GM23338 (cell line): ENCODE measurements at regions not wholly inside any gene's neighbourhood (a gene's known extent, or its start where the extent isn't known, plus 50 kb on each side); places are given as distances from the start of the nearest gene placed in this dataset.

ENCODE experiments used
- ATAC-seq: fragments of 200-7000 bp; cut with Tn5 transposase; 3 replicates; pipeline ENCODE4 v1.9.1; 2020
- DNase-seq: peaks from one replicate; pipeline ENCODE4 v3.0.0-alpha.2; 2015; ENCODE audit warnings: low spot score
- H2AFZ ChIP-seq: fragments of 200-600 bp; sonication (generic); 2 replicates; pipeline ENCODE4 v1.8.0; 2016; ENCODE audit warnings: antibody characterized with exemption, mild to moderate bottlenecking, moderate library complexity
- H3F3A ChIP-seq: fragments of 200-600 bp; sonication (generic); replicated peaks from 2 replicates; pipeline ENCODE4 v1.8.0; 2017; ENCODE audit warnings: antibody characterized with exemption, mixed run types, low read depth
- H3K27ac ChIP-seq: fragments of 200-600 bp; sonication (generic); 2 replicates; pipeline ENCODE4 v1.6.1; 2016; ENCODE audit warnings: low read depth
- H3K27me3 ChIP-seq: fragments of 200-600 bp; sonication (generic); 2 replicates; pipeline ENCODE4 v1.8.0; 2016; ENCODE audit warnings: mild to moderate bottlenecking, mixed run types, moderate library complexity; ENCODE audit not compliant: insufficient read depth
- H3K36me3 ChIP-seq: fragments of 200-600 bp; sonication (generic); 2 replicates; pipeline ENCODE4 v1.8.0; 2016; ENCODE audit warnings: mild to moderate bottlenecking; ENCODE audit not compliant: insufficient read depth
- H3K4me1 ChIP-seq: fragments of 200-600 bp; sonication (generic); 2 replicates; pipeline ENCODE4 v1.8.0; 2016; ENCODE audit warnings: mild to moderate bottlenecking, moderate library complexity; ENCODE audit not compliant: insufficient read depth
- H3K4me2 ChIP-seq: fragments of 200-600 bp; sonication (generic); 2 replicates; pipeline ENCODE4 v1.7.1; 2017; ENCODE audit warnings: mixed run types
- H3K4me3 ChIP-seq: fragments of 200-600 bp; sonication (generic); 2 replicates; pipeline ENCODE4 v1.6.1; 2016; ENCODE audit warnings: mixed run types
- H3K79me2 ChIP-seq: fragments of 200-600 bp; sonication (generic); replicated peaks from 2 replicates; pipeline ENCODE4 v1.8.0; 2017; ENCODE audit warnings: mild to moderate bottlenecking; ENCODE audit not compliant: insufficient read depth
- H3K9me2 ChIP-seq: fragments of 200-600 bp; sonication (generic); 2 replicates; pipeline ENCODE4 v1.8.0; 2017; ENCODE audit not compliant: insufficient read depth
- H4K20me1 ChIP-seq: fragments of 200-600 bp; sonication (generic); replicated peaks from 2 replicates; pipeline ENCODE4 v1.8.0; 2017; ENCODE audit warnings: mild to moderate bottlenecking; ENCODE audit not compliant: insufficient read depth
- H3K27ac Mint-ChIP-seq: 2 replicates; pipeline ENCODE4 v1.8.0; 2020; ENCODE audit warnings: inconsistent platforms, mild to moderate bottlenecking, moderate library complexity, mixed read lengths
- H3K27me3 Mint-ChIP-seq: 3 replicates; pipeline ENCODE4 v1.8.0; 2022; ENCODE audit warnings: low read depth, mild to moderate bottlenecking, moderate library complexity, mixed read lengths, inconsistent platforms; ENCODE audit not compliant: insufficient read depth, poor library complexity
- H3K36me3 Mint-ChIP-seq: 3 replicates; pipeline ENCODE4 v1.8.0; 2021; ENCODE audit warnings: low read depth, mild to moderate bottlenecking, inconsistent platforms, moderate library complexity, mixed read lengths
- H3K4me1 Mint-ChIP-seq: 3 replicates; pipeline ENCODE4 v1.8.0; 2020; ENCODE audit warnings: mild to moderate bottlenecking, inconsistent platforms, mixed read lengths
- H3K4me3 Mint-ChIP-seq: 3 replicates; pipeline ENCODE4 v1.8.0; 2021; ENCODE audit warnings: moderate library complexity, mild to moderate bottlenecking, inconsistent platforms, mixed read lengths
- H3K9me3 Mint-ChIP-seq: 3 replicates; pipeline ENCODE4 v1.8.0; 2020; ENCODE audit warnings: moderate library complexity, mild to moderate bottlenecking, inconsistent platforms, mixed read lengths
- CREB1 ChIP-seq: fragments of 250-450 bp; sonication (Bioruptor Pico); IDR thresholded peaks from 2 replicates; pipeline ENCODE4 v1.5.0; 2020; ENCODE audit warnings: low read depth, mild to moderate bottlenecking, moderate library complexity
- CTCF ChIP-seq, 2 experiments: fragments of 200-600 bp in 1 of 2; sonication (generic) in 1 of 2; conservative IDR thresholded peaks; 2 replicates each; pipeline versions ENCODE4 v1.5.1 to v1.6.1; 2016 to 2017; ENCODE audit warnings: antibody characterized with exemption in 2 of 2, low read depth in 2 of 2, mild to moderate bottlenecking in 2 of 2, moderate library complexity in 1 of 2
- EZH2phosphoT487 ChIP-seq: fragments of 200-600 bp; sonication (generic); IDR thresholded peaks from one replicate; pipeline ENCODE4 v1.8.1; 2018; ENCODE audit warnings: antibody characterized with exemption; ENCODE audit not compliant: unreplicated experiment
- REST ChIP-seq: IDR thresholded peaks from one replicate; pipeline ENCODE4 v1.6.1; 2018; ENCODE audit warnings: antibody characterized with exemption; ENCODE audit not compliant: unreplicated experiment
- STAT1 ChIP-seq: IDR thresholded peaks from one replicate; pipeline ENCODE4 v1.6.1; 2016; ENCODE audit warnings: antibody characterized with exemption; ENCODE audit not compliant: unreplicated experiment
- ZNF114 ChIP-seq: fragments of 250-450 bp; sonication (Bioruptor Pico); IDR thresholded peaks from 2 replicates; pipeline ENCODE4 v1.5.0; 2020; ENCODE audit warnings: mild to moderate bottlenecking, moderate library complexity
- ZNF331 ChIP-seq: fragments of 250-450 bp; sonication (Bioruptor Pico); IDR thresholded peaks from 2 replicates; pipeline ENCODE4 v1.5.0; 2020; ENCODE audit warnings: low read depth, mild to moderate bottlenecking, moderate library complexity
- ZNF462 ChIP-seq: fragments of 250-450 bp; sonication (Bioruptor Pico); IDR thresholded peaks from 2 replicates; pipeline ENCODE4 v1.5.0; 2020; ENCODE audit warnings: mild to moderate bottlenecking, moderate library complexity

GRCh38 chr15:47334805-47335535 is 382.3 kb upstream of the SEMA6D start:
- Histone ChIP-seq H3K36me3 (no peaks in the 10 kb centered on the region), H3K4me2 (no peak overlapping the region), H3K27ac (no peak overlapping the region), H4K20me1 (no peaks in the 10 kb centered on the region), H3K27me3 (no peaks in the 10 kb centered on the region), H3K79me2 (no peaks in the 10 kb centered on the region), H3K4me3 (no peak overlapping the region), H3K4me1 (peaks cover 11% of the 10 kb centered on the region; the same call in 1 of the 2 replicates), H3F3A (no peaks in the 10 kb centered on the region), H2AFZ (no peak overlapping the region), H3K9me2 (0 out of 2 replicates have a peak, but pooled peaks cover 13% of the 10 kb centered on the region)
- no peaks in the 10 kb centered on the region for H3K27me3 Mint-ChIP-seq
- H3K9me3 Mint-ChIP-seq = no peaks in the 10 kb centered on the region; the same call in 2 of the 3 replicates
- H3K4me1 Mint-ChIP-seq = peaks cover 8% of the 10 kb centered on the region; the same call in 2 of the 3 replicates
- no peak overlapping the region for H3K27ac Mint-ChIP-seq
- H3K36me3 Mint-ChIP-seq = no peaks in the 10 kb centered on the region
- no peak for TF ChIP-seq CREB1 (CRISPR knock-in tag)
- no peak for TF ChIP-seq EZH2phosphoT487
- TF ChIP-seq STAT1 = no peak
- TF ChIP-seq CTCF (conservative IDR thresholded peaks at IDR 0.05; ENCODE audit: low read depth in 2 of 2) = no peak
- TF ChIP-seq ZNF114 = no peak
- TF ChIP-seq ZNF331 (CRISPR knock-in tag) = no peak
- TF ChIP-seq ZNF462 (CRISPR knock-in tag) = no peak
- TF ChIP-seq REST = no peak
- ATAC-seq (no peak), DNase-seq (no peak)
- H3K4me3 Mint-ChIP-seq = no peak overlapping the region
